T-cell (primary cell): ENCODE measurements at regions not wholly inside any gene's neighbourhood (a gene's known extent, or its start where the extent isn't known, plus 50 kb on each side); places are given as distances from the start of the nearest gene placed in this dataset.
"Not testable (repeated sequence)": the region's sequence is repeated elsewhere in the genome, so short reads cannot be mapped to it uniquely, and the experiment has no call there.

Experiments used
- ATAC-seq, 4 experiments: fragments of 200-7000 bp in 3 of 4; fragments of 150-1000 bp in 1 of 4; cut with Tn5 transposase; replicated peaks in 1 of 4; 1 replicate in 3 of 4; 2 replicates in 1 of 4; pipeline ENCODE4 v1.10.0; 2021; ENCODE audit warnings: moderate library complexity in 3 of 4, mild to moderate bottlenecking in 2 of 4, moderate number of reproducible peaks in 1 of 4
- CTCF ChIA-PET, 2 donors: fragments of 300-600 bp; sonication (Branson Sonifier 250); formaldehyde crosslinking; loops; one replicate each; lab custom pipeline; 2022; ENCODE audit warnings: antibody characterized with exemption in 2 of 2; lab: Charles Lee
- POLR2A ChIA-PET, 2 donors: fragments of 300-600 bp; sonication (Branson Sonifier 250); formaldehyde crosslinking; loops; one replicate each; lab custom pipeline; 2022; ENCODE audit warnings: antibody characterized with exemption in 2 of 2; lab: Charles Lee
- DNase-seq, 35 experiments: peaks; one replicate each; pipeline versions ENCODE4 v3.0.0 to v3.0.0-alpha.2; 2013 to 2023
- H3K27ac ChIP-seq: one replicate; pipeline ENCODE4 v1.5.1; 2013; ENCODE audit warnings: low read length
- H3K27me3 ChIP-seq, 2 experiments: replicated peaks in 1 of 2; 1 replicate in 1 of 2; 2 replicates in 1 of 2; pipeline versions ENCODE4 v1.6.1 to v1.7.0; 2013; ENCODE audit warnings: low read length in 1 of 2, mixed read lengths in 1 of 2; ENCODE audit not compliant: control insufficient read depth in 2 of 2, insufficient read depth in 2 of 2; ENCODE audit errors: extremely low read depth in 1 of 2
- H3K36me3 ChIP-seq, 2 donors: 1 replicate in 1 of 2; 2 replicates in 1 of 2; pipeline versions ENCODE4 v1.6.1 to v1.7.0; 2013; ENCODE audit warnings: low read length in 1 of 2; ENCODE audit not compliant: control insufficient read depth in 2 of 2, insufficient read depth in 1 of 2; ENCODE audit errors: extremely low read depth in 1 of 2
- H3K4me1 ChIP-seq, 2 experiments: 1 replicate in 1 of 2; 2 replicates in 1 of 2; pipeline versions ENCODE4 v1.6.1 to v1.7.0; 2013; ENCODE audit warnings: low read length in 2 of 2, mixed read lengths in 1 of 2; ENCODE audit not compliant: insufficient read depth in 2 of 2, control insufficient read depth in 1 of 2; ENCODE audit errors: extremely low read depth in 1 of 2
- H3K4me3 ChIP-seq, 2 donors: 1 replicate in 1 of 2; 2 replicates in 1 of 2; pipeline versions ENCODE4 v1.5.1 to v1.7.0; 2013; ENCODE audit warnings: mild to moderate bottlenecking in 2 of 2, low read length in 1 of 2, moderate library complexity in 1 of 2; ENCODE audit not compliant: control insufficient read depth in 1 of 2; ENCODE audit errors: extremely low read depth in 1 of 2
- H3K9me3 ChIP-seq: 2 replicates; pipeline ENCODE4 v1.7.0; 2013
- H3K27ac Mint-ChIP-seq, 2 donors: one replicate each; pipeline ENCODE4 v1.8.0; 2020 to 2021; ENCODE audit warnings: mild to moderate bottlenecking in 2 of 2, mixed read lengths in 2 of 2
- H3K27me3 Mint-ChIP-seq, 2 donors: one replicate each; pipeline ENCODE4 v1.8.0; 2021 to 2022; ENCODE audit warnings: mixed read lengths in 2 of 2
- H3K36me3 Mint-ChIP-seq: one replicate; pipeline ENCODE4 v1.8.0; 2021; ENCODE audit warnings: mixed read lengths
- H3K4me1 Mint-ChIP-seq, 3 donors: one replicate each; pipeline ENCODE4 v1.8.0; 2020 to 2022; ENCODE audit warnings: mixed read lengths in 3 of 3, mild to moderate bottlenecking in 1 of 3
- H3K4me3 Mint-ChIP-seq, 3 donors: one replicate each; pipeline ENCODE4 v1.8.0; 2020 to 2022; ENCODE audit warnings: mild to moderate bottlenecking in 3 of 3, mixed read lengths in 3 of 3, moderate library complexity in 3 of 3
- H3K9me3 Mint-ChIP-seq, 3 donors: one replicate each; pipeline ENCODE4 v1.8.0; 2020 to 2022; ENCODE audit warnings: mixed read lengths in 3 of 3
- WGBS: methylation state at CpG from one replicate; pipeline ENCODE4 v1.1.5; 2013; ENCODE audit warnings: missing lambda C conversion rate; ENCODE audit not compliant: insufficient coverage; 5-methylcytosine and 5-hydroxymethylcytosine counted together

- H3K4me3 Mint-ChIP-seq, H3K9me3 Mint-ChIP-seq, H3K27ac Mint-ChIP-seq, POLR2A ChIA-PET, H3K27me3 ChIP-seq, H3K4me1 ChIP-seq, H3K36me3 Mint-ChIP-seq, H3K27ac ChIP-seq, DNase-seq, H3K9me3 ChIP-seq, ATAC-seq, H3K4me3 ChIP-seq, H3K4me1 Mint-ChIP-seq, H3K36me3 ChIP-seq: not testable (repeated sequence)
- H3K27me3 Mint-ChIP-seq: peaks cover 7 to 15% of the 10 kb centered on the region in 2 donors
- CTCF ChIA-PET: interaction anchor here in 1 of 2 donors (0.8 kb wide), 1 partner anchor 19 kb away, joined by 3 read pairs; no protein-coding TSS in a partner anchor
Observed at GRCh38 chr6:97513260-97513659, 230.2 kb upstream of the MMS22L start.

- Mint-ChIP-seq H3K27me3 (peaks cover 2 to 6% of the 10 kb centered on the region in 2 donors), H3K36me3 (no peaks in the 10 kb centered on the region), H3K4me1 (no peaks in the 10 kb centered on the region), H3K27ac (no peak overlapping the region), H3K9me3 (peaks cover 0 to 2% (median 0%) of the 10 kb centered on the region in 3 donors), H3K4me3 (no peak overlapping the region)
- CTCF ChIA-PET: interaction anchor here in 1 of 2 donors (0.7 kb wide), 1 partner anchor 42 kb away, joined by 3 read pairs; no protein-coding TSS in a partner anchor
- POLR2A ChIA-PET: no interaction called here
- H3K9me3 ChIP-seq: no peaks in the 10 kb centered on the region
- DNase-seq (no peak), ATAC-seq (no peak)
- H3K27me3 ChIP-seq: no peaks in the 10 kb centered on the region
- no peaks in the 10 kb centered on the region for H3K4me1 ChIP-seq
- no peak overlapping the region for H3K4me3 ChIP-seq
- H3K36me3 ChIP-seq: no peaks in the 10 kb centered on the region
- 25% methylated on average over 4 of the region's 4 CpGs for WGBS
- no peak overlapping the region for H3K27ac ChIP-seq
Observed at GRCh38 chr6:97524811-97525210, 241.8 kb upstream of the MMS22L start.

- Mint-ChIP-seq H3K36me3 (no peaks in the 10 kb centered on the region), H3K27me3 (peaks cover 0 to 3% of the 10 kb centered on the region in 2 donors), H3K4me3 (no peak overlapping the region), H3K4me1 (no peaks in the 10 kb centered on the region), H3K27ac (no peak overlapping the region), H3K9me3 (no peaks in the 10 kb centered on the region)
- Histone ChIP-seq H3K4me3 (no peak overlapping the region), H3K27ac (no peak overlapping the region), H3K4me1 (no peaks in the 10 kb centered on the region), H3K27me3 (no peaks in the 10 kb centered on the region), H3K36me3 (no peaks in the 10 kb centered on the region), H3K9me3 (no peaks in the 10 kb centered on the region)
- WGBS: no CpG with 5 or more reads among the region's 2 CpGs
- ChIA-PET POLR2A (no interaction called here), CTCF (no interaction called here)
- DNase-seq (no peak), ATAC-seq (no peak)
Observed at GRCh38 chr6:97535800-97536199, 252.8 kb upstream of the MMS22L start.

- H3K9me3 Mint-ChIP-seq: peaks cover 4 to 9% (median 7%) of the 10 kb centered on the region in 3 donors
- no peaks in the 10 kb centered on the region for H3K4me1 ChIP-seq
- WGBS: 67% methylated on average over 1 of the region's 1 CpG
- H3K27me3 Mint-ChIP-seq: peaks cover 0 to 3% of the 10 kb centered on the region in 2 donors
- H3K36me3 Mint-ChIP-seq: no peaks in the 10 kb centered on the region
- no peaks in the 10 kb centered on the region for H3K4me1 Mint-ChIP-seq
- POLR2A ChIA-PET: no interaction called here
- H3K27me3 ChIP-seq: no peaks in the 10 kb centered on the region
- DNase-seq: no peak
- H3K27ac Mint-ChIP-seq: no peak overlapping the region
- H3K36me3 ChIP-seq: no peaks in the 10 kb centered on the region
- H3K4me3 Mint-ChIP-seq: no peak overlapping the region
- no peak overlapping the region for H3K4me3 ChIP-seq
- no peak overlapping the region for H3K27ac ChIP-seq
- ATAC-seq: no peak
- no peaks in the 10 kb centered on the region for H3K9me3 ChIP-seq
- CTCF ChIA-PET: no interaction called here
Observed at GRCh38 chr6:97548354-97548753, 265.3 kb upstream of the MMS22L start.

- peaks cover 0 to 2% of the 10 kb centered on the region in 2 donors for H3K27me3 Mint-ChIP-seq
- H3K4me3 Mint-ChIP-seq: no peak overlapping the region
- Histone ChIP-seq H3K9me3 (no peaks in the 10 kb centered on the region), H3K4me1 (no peaks in the 10 kb centered on the region), H3K27me3 (no peaks in the 10 kb centered on the region), H3K4me3 (no peak overlapping the region), H3K27ac (no peak overlapping the region), H3K36me3 (no peaks in the 10 kb centered on the region)
- H3K36me3 Mint-ChIP-seq: no peaks in the 10 kb centered on the region
- CTCF ChIA-PET: no interaction called here
- DNase-seq (no peak), ATAC-seq (no peak)
- WGBS: 44% methylated on average over 1 of the region's 1 CpG
- POLR2A ChIA-PET: no interaction called here
- H3K9me3 Mint-ChIP-seq: peaks cover 0 to 15% (median 0%) of the 10 kb centered on the region in 3 donors
- H3K27ac Mint-ChIP-seq: no peak overlapping the region
- no peaks in the 10 kb centered on the region for H3K4me1 Mint-ChIP-seq
Observed at GRCh38 chr6:97557355-97557754, 274.3 kb upstream of the MMS22L start.

GRCh38 chr6:97563529-97563928 is 280.5 kb upstream of the MMS22L start:
- Mint-ChIP-seq H3K4me3 (no peak overlapping the region), H3K9me3 (peaks cover 0 to 15% (median under 1%) of the 10 kb centered on the region in 3 donors), H3K27ac (no peak overlapping the region), H3K27me3 (no peaks in the 10 kb centered on the region), H3K36me3 (no peaks in the 10 kb centered on the region), H3K4me1 (no peaks in the 10 kb centered on the region)
- 100% methylated on average over 4 of the region's 5 CpGs for WGBS
- H3K4me1 ChIP-seq: no peaks in the 10 kb centered on the region
- H3K27me3 ChIP-seq: no peaks in the 10 kb centered on the region
- no peak for DNase-seq
- H3K36me3 ChIP-seq: no peaks in the 10 kb centered on the region
- no peak for ATAC-seq
- POLR2A ChIA-PET: no interaction called here
- CTCF ChIA-PET: no interaction called here
- no peak overlapping the region for H3K4me3 ChIP-seq
- no peaks in the 10 kb centered on the region for H3K9me3 ChIP-seq
- no peak overlapping the region for H3K27ac ChIP-seq

GRCh38 chr6:97572943-97573342 is 289.9 kb upstream of the MMS22L start:
- Histone ChIP-seq H3K27me3 (no peaks in the 10 kb centered on the region), H3K9me3 (no peaks in the 10 kb centered on the region), H3K4me1 (no peaks in the 10 kb centered on the region), H3K4me3 (no peak overlapping the region), H3K27ac (no peak overlapping the region), H3K36me3 (no peaks in the 10 kb centered on the region)
- ChIA-PET CTCF (no interaction called here), POLR2A (no interaction called here)
- Mint-ChIP-seq H3K27me3 (no peaks in the 10 kb centered on the region), H3K9me3 (peaks cover 0 to 2% (median 0%) of the 10 kb centered on the region in 3 donors), H3K27ac (no peak overlapping the region), H3K4me3 (no peak overlapping the region), H3K4me1 (no peaks in the 10 kb centered on the region), H3K36me3 (no peaks in the 10 kb centered on the region)
- WGBS: no CpG with 5 or more reads among the region's 1 CpG
- ATAC-seq: no peak
- no peak for DNase-seq
